SKM-1 (cell line): ENCODE measurements at regions not wholly inside any gene's neighbourhood (a gene's known extent, or its start where the extent isn't known, plus 50 kb on each side); places are given as distances from the start of the nearest gene placed in this dataset.
"Not testable (repeated sequence)": the region's sequence is repeated elsewhere in the genome, so short reads cannot be mapped to it uniquely, and the experiment has no call there.

ENCODE experiments used
- DNase-seq: peaks from one replicate; lab custom pipeline; 2025; ENCODE audit not compliant: unreplicated experiment; lab: John Stamatoyannopoulos, UW

- DNase-seq = no peak
These were observed 306.6 kb downstream of the MYCN start for GRCh38 chr2:16246911-16247310.

GRCh38 chr2:16246281-16246850, 306.0 kb downstream of the MYCN start:
- DNase-seq = no peak

- DNase-seq = no peak
These were observed 305.2 kb downstream of the MYCN start for GRCh38 chr2:16245481-16246054.

GRCh38 chr2:16244966-16245320, 304.6 kb downstream of the MYCN start:
- DNase-seq = no peak

GRCh38 chr2:16244153-16244965, 304.0 kb downstream of the MYCN start:
- no peak for DNase-seq

- no peak for DNase-seq
These were observed 303.2 kb downstream of the MYCN start for GRCh38 chr2:16243411-16243996.

DNA sequence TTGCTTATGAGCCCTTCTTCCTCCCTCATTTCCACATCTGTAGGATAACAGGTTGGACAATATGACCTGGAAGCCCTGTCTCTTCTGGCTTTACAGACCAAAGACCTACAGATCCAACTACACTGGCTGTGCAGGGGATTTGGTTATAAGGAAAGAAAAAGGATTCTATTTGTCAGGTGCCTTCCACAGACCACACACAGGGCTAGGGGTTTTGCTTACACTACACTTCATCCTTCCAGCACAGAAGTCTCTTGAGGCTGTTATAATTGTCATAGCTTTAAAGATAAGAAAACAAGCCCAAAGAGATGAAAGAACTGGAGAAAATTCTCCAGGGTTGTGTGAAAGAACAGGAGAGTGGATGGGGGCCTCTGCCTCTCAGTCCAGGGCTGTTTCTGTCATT, 302.6 kb downstream of the MYCN start:
- no peak for DNase-seq

DNA sequence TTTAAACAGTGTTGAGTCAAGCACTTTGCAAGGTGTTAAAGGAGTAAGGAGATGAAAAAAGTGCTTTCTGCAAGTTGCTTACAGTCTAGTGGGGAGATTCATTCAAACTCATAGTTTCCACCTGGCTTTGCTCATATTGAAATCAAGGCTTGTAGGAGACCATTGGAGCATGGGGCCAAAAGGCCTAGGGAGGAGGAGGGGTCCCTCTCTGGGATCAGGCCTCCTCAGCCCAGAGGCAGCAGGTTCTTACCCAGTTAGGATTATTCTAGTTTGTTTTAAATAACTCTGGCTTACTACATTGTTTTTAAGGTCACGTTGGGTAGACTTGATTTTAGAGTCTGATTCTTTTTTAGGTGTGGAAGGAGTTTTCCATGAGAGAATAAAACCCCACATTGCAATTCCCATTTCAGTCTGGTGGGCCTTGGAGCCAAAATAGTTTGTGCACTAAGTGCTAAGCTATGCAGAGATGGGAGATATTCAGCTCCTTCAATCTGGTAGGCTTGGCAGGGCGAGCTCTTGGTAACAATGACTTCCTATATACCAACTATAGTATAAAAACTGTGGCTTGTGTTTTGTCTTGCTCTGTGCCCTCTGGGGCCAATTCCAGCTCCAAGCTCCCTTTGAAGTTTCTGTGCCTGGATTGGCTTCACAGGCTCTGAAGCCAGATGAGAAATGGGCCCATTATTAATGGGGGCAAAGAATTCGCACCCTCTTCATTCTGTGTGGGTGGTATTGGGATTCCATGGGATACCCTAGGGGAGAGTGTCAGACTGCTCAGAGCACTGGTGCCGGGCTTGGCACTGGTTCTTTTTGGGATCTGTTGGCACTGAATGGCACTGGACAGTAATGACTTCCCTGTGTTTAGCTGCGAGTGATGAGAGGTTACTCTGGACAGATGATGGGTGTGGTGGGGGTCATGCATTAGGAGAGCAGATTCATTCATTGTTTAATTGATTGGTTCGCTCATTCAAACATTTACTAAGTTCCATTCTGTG, 301.1 kb downstream of the MYCN start:
- no peak for DNase-seq

- no peak for DNase-seq
These were observed 300.1 kb downstream of the MYCN start for GRCh38 chr2:16240402-16240801.

DNA sequence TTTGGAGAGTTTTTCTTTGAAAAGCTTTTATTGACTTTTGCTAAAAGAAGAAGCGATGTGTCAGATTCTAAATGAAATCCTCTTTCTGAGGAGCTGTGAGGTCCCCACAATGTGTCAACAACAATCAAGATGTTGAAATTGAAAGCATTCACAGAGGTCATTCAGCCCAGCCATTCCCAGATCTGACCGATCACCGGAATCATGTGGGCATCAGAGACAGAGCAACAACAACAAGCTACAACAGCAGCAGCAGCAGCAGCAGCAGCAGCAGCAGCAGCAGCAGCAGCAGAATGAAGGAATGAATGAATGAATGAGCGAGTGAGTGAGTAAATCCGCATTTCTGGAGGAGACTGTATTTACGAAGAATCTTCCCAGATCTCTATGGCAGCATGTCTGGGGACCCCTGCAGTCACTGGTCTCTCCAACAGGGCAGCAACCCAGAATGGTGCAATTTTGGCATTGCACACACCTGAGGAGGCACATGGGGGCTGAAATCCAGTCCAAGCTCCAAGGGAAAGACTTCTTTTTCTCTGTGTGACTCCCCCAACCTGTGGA, 299.0 kb downstream of the MYCN start:
- no peak for DNase-seq

- DNase-seq = no peak
These were observed 298.4 kb downstream of the MYCN start for GRCh38 chr2:16238786-16239185.

DNA sequence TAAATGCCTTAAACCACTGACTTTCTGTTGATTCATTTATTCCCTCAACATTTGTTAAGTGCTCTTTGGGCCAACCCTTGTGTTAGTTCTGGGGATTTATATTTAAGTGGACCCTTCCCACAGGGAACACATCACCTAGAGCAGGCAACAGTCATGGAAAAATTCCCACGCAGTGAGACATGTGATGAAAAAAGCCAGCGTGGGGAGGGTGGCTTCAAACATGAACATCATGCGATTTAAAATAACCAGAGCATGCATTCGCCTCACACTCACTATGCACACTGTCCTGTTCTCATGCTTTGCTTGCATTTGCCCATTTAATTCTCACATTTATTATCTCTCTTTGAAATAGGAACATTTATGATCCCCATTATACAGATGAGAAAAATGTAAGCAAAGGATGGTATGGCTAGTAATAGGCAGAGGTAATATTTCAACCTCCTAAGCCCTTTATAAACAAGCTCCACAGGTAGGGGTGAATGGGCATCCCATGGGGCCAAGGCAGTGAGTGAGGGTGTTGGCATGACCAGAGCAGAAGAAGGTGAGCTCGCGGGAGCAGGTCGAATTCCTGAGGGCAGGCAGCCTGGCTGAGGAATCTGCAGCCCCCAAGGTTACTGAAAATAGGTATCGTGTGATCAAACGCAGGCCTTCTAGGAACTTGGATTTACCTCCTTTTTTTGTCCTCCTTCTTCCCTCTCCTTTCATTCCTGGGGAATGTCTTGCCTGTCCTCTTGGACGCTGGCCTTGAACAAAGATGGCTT, 297.8 kb downstream of the MYCN start:
- DNase-seq = no peak

DNA sequence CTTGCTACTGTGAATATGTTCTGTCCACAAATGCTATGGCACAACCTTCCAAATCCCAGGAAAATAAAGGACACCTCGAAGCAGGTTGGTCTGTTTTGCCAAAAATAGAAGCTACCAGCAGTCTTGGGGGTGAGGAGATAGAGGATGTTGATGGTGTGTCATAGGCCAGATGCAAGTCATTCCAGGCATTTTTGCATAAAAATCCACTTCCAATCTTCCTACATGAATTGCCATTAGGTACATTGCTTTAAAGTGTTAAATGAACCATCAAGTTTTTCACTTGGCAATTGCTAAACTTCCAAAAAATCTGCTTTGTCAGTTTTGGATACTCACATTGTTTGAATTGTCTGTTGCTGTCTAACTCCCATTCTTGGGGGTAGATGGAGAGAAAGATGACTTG, 295.4 kb downstream of the MYCN start:
- DNase-seq = no peak

- not testable (repeated sequence) for DNase-seq
These were observed 294.9 kb downstream of the MYCN start for GRCh38 chr2:16235291-16235690.

DNA sequence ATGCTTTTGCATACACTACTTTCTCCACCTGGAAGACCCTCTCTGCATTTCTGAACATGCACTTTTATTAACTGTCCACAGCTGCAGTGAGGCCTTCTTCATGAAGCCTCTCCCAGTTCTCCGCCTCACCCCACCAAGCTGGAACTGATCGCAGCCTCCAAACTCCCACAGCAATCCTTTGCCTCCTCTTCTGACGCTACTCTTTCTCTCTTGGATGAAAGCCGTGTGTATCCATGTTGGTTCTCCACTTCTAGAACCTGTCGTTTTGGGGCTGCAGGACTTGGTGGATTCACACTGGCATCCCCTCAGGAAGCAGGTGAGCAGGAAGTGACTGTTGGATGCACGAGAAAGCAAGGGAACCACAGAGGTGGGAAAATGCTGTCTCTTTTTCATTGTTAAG, 288.6 kb downstream of the MYCN start:
- DNase-seq = no peak

- no peak for DNase-seq
These were observed 288.1 kb downstream of the MYCN start for GRCh38 chr2:16228471-16228870.

DNA sequence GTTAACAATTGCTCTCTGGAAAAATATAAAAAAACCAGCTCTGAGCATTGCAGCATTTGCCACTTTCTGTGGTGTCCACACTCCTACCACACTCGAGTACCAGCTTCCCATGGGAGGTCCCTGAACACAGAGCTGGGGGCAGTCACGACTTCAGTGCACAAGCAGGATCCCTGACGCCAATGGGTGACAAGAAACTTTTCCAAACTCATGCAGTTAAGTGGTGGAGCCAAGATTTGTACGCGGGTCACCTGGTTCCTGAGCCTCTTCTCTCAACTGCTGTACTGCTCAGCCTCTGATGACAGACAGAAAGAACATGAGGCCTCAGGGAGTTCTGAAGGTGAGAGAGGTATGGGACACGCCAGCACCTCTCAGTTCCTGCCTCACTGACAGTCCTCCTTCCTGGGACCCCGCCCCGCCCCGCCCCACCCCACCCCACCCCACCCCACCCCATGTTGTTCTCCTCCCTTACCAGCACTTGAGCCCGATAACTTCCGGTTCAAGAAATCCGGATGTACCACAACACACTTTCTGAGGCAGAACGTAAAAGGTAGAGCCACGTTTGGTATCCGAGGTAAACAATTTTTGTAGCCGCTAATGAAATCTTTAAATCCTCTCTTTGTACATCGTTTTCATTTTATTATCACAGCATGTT, 287.6 kb downstream of the MYCN start:
- DNase-seq = no peak

GRCh38 chr2:16226943-16227664, 286.8 kb downstream of the MYCN start:
- DNase-seq = no peak

- no peak for DNase-seq
These were observed 286.0 kb downstream of the MYCN start for GRCh38 chr2:16226381-16226780.
